Lower lobe of right lung (tissue), 2 donors: ENCODE measurements at regions not wholly inside any gene's neighbourhood (a gene's known extent, or its start where the extent isn't known, plus 50 kb on each side); places are given as distances from the start of the nearest gene placed in this dataset.
"Not testable (repeated sequence)": the region's sequence is repeated elsewhere in the genome, so short reads cannot be mapped to it uniquely, and the experiment has no call there.

Experiments used
- ATAC-seq, 2 donors: fragments of 200-7000 bp; cut with Tn5 transposase; one replicate each; pipeline ENCODE4 v1.9.1; 2020 to 2022; ENCODE audit warnings: mild to moderate bottlenecking in 2 of 2, moderate library complexity in 2 of 2
- DNase-seq: peaks from one replicate; pipeline ENCODE4 v3.0.0-alpha.2; 2020
- H3K27ac ChIP-seq: fragments of 200-600 bp; one replicate; pipeline ENCODE4 v1.8.0; 2022
- H3K27me3 ChIP-seq: fragments of 200-600 bp; one replicate; pipeline ENCODE4 v1.8.0; 2022; ENCODE audit warnings: low read depth
- H3K36me3 ChIP-seq: fragments of 200-600 bp; one replicate; pipeline ENCODE4 v1.8.0; 2022; ENCODE audit warnings: mild to moderate bottlenecking
- H3K4me1 ChIP-seq: fragments of 200-600 bp; one replicate; pipeline ENCODE4 v1.8.0; 2022
- H3K4me3 ChIP-seq: fragments of 200-600 bp; one replicate; pipeline ENCODE4 v1.8.0; 2022; ENCODE audit warnings: mild to moderate bottlenecking
- H3K9me3 ChIP-seq: fragments of 200-600 bp; one replicate; pipeline ENCODE4 v1.8.0; 2022
- intact Hi-C: fragments of 100-400 bp; cut with DNase I; formaldehyde crosslinking; loops from one replicate; pipeline ENCODE4 v1.11.0; 2022
- TF ChIP-seq, protein P1 (sequence below): fragments of 200-600 bp; IDR thresholded peaks from one replicate; pipeline ENCODE4 v1.8.0; 2022; ENCODE audit warnings: antibody characterized with exemption, mild to moderate bottlenecking
- donor health status: DM: no; HTN: yes; CAD: no; lungs with severe emphysema.

DNA sequence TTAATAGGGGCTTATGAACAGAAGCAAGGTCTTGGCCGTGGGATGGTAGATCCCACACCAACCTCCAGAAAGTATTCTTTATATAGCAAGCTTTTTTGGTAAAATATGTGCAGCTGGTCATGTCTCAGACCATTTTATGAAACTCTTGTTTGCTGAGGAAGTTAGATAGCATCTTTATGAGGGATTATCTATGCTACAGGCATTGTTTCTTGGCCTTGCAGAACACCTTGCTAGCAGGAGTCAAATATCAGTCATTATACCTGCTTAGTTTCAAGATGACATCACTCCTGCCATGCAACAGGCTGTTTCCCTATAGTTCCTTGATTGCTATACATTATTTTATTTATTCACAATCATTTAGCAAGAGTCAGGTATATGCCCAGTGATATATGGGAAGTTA lies 84.8 kb upstream of the LRFN5 start:
- DNase-seq = no peak

DNA sequence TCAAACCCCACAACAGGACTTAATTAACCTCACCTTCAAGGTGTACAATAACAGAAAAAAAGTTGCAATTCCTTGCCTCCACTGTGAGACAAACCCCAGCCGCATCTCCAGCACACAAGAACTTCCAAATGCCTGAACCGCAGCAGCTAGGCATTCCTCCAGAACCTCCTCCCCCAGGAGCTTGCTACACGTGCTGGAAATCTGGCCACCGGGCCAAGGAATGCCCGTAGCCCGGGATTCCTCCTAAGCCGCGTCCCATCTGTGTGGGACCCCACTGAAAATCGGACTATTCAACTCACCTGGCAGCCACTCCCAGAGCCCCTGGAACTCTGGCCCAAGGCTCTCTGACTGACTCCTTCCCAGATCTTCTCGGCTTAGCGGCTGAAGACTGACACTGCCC lies 88.6 kb upstream of the LRFN5 start:
- H3K27ac ChIP-seq = not testable (repeated sequence)

More for the DNA sequence above, 84.8 kb upstream of the LRFN5 start:
- H3K27me3 ChIP-seq = no peaks in the 10 kb centered on the region
- no peak overlapping the region for H3K4me3 ChIP-seq
- H3K4me1 ChIP-seq = no peaks in the 10 kb centered on the region
- no peaks in the 10 kb centered on the region for H3K9me3 ChIP-seq
- no peaks in the 10 kb centered on the region for H3K36me3 ChIP-seq
- no peak overlapping the region for H3K27ac ChIP-seq
- no peak for ATAC-seq
- intact Hi-C loops = no loop called here
- TF ChIP-seq, protein P1, sequence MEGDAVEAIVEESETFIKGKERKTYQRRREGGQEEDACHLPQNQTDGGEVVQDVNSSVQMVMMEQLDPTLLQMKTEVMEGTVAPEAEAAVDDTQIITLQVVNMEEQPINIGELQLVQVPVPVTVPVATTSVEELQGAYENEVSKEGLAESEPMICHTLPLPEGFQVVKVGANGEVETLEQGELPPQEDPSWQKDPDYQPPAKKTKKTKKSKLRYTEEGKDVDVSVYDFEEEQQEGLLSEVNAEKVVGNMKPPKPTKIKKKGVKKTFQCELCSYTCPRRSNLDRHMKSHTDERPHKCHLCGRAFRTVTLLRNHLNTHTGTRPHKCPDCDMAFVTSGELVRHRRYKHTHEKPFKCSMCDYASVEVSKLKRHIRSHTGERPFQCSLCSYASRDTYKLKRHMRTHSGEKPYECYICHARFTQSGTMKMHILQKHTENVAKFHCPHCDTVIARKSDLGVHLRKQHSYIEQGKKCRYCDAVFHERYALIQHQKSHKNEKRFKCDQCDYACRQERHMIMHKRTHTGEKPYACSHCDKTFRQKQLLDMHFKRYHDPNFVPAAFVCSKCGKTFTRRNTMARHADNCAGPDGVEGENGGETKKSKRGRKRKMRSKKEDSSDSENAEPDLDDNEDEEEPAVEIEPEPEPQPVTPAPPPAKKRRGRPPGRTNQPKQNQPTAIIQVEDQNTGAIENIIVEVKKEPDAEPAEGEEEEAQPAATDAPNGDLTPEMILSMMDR = no peak

DNA sequence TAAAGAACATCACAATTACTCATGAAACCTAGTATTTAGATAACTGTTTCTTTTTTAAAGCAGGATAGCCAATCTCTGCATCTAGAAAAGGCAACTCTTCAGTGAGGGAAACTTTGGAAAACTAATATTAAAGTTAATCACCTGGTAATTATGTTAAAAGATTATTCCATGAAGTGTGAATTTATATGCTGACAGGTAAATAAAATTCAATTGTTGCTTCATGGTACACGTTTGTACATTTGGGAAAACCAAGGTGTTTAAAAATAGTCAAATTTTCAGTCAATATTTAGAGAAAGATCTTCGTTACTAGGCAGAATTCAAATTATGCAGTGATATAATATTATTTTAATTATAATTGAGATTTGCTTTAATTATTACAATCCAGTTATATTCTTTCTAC lies 100.1 kb upstream of the LRFN5 start:
- TF ChIP-seq, protein P1 = no peak
- DNase-seq = no peak
- H3K36me3 ChIP-seq = no peaks in the 10 kb centered on the region
- no peak for ATAC-seq
- no peak overlapping the region for H3K4me3 ChIP-seq
- H3K9me3 ChIP-seq = no peaks in the 10 kb centered on the region
- no peaks in the 10 kb centered on the region for H3K4me1 ChIP-seq
- intact Hi-C loops = no loop called here
- no peak overlapping the region for H3K27ac ChIP-seq
- no peaks in the 10 kb centered on the region for H3K27me3 ChIP-seq

More for the DNA sequence above, 88.6 kb upstream of the LRFN5 start:
- intact Hi-C loops, H3K27me3 ChIP-seq, H3K4me3 ChIP-seq, H3K9me3 ChIP-seq, ATAC-seq, DNase-seq, H3K36me3 ChIP-seq, H3K4me1 ChIP-seq: not testable (repeated sequence)

DNA sequence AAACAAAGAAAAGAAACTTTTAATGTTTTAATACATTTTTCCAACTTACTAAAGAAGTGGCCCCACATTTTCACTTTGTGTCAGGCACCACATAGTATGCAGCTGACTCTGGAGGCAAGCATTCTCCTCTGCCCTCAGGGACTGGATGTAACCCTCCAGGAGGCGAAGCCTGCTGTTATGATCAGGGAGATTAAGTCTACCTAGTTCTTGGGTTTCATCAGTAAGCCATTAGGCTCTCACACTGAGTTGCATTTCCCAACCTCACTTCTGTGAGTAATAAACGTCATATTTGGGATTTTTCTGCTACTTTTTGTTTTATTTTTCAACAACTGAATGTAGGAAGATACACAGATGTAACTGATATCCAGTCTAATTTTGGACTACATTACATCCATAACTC lies 101.2 kb upstream of the LRFN5 start:
- no peaks in the 10 kb centered on the region for H3K4me1 ChIP-seq
- no peak overlapping the region for H3K27ac ChIP-seq
- intact Hi-C loops = no loop called here
- no peaks in the 10 kb centered on the region for H3K36me3 ChIP-seq
- no peaks in the 10 kb centered on the region for H3K27me3 ChIP-seq
- TF ChIP-seq, protein P1 = no peak
- no peak overlapping the region for H3K4me3 ChIP-seq
- no peaks in the 10 kb centered on the region for H3K9me3 ChIP-seq
- ATAC-seq (no peak), DNase-seq (no peak)

DNA sequence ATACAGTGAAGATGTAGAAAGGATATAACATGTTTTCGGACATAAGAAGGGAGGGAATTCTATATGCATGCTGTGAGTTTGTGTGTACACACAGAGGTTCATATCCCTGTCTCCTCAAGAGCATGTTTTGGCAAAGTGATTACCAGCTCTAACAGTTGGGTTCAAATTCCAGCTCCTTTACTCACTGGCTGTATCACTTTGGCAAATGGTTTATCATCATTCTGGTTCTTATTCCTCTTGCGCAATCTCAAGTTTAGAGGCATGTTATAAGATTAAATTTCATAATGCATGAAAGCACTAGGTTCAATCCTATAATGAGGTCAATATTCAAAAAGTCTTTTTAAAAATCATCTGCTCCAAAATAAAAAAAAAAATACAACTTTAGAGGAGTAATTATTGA lies 107.7 kb upstream of the LRFN5 start:
- no peaks in the 10 kb centered on the region for H3K9me3 ChIP-seq
- H3K36me3 ChIP-seq = no peaks in the 10 kb centered on the region
- DNase-seq (no peak), ATAC-seq (no peak)
- no peak overlapping the region for H3K27ac ChIP-seq
- no peaks in the 10 kb centered on the region for H3K27me3 ChIP-seq
- intact Hi-C loops = no loop called here
- TF ChIP-seq, protein P1 = no peak
- H3K4me3 ChIP-seq = no peak overlapping the region
- H3K4me1 ChIP-seq = no peaks in the 10 kb centered on the region

DNA sequence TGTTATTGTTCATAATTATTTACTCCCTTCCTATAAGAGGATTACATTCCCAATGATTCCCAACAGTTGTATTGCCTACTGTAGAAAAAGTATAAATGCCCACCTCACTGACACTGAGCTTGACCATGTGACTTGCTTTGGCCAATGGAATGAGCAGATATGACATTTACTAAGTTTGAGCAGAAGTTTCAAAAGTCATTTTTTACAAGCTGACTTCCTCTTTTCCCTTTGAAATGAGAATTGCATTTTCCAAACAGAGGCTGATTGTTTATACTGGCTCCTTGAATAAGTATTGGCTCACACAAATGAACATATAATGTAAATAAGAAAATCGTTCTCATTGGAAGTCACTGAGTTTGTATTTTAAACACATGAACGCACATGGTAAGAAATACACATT lies 116.4 kb upstream of the LRFN5 start:
- no peak for DNase-seq
- H3K4me3 ChIP-seq = no peak overlapping the region
- H3K27ac ChIP-seq = no peak overlapping the region
- intact Hi-C loops = no loop called here
- H3K9me3 ChIP-seq = no peaks in the 10 kb centered on the region
- H3K27me3 ChIP-seq = no peaks in the 10 kb centered on the region
- ATAC-seq = no peak
- TF ChIP-seq, protein P1 = no peak
- no peaks in the 10 kb centered on the region for H3K4me1 ChIP-seq
- no peaks in the 10 kb centered on the region for H3K36me3 ChIP-seq
